Thyroid gland (tissue), 4 donors: ENCODE measurements at regions not wholly inside any gene's neighbourhood (a gene's known extent, or its start where the extent isn't known, plus 50 kb on each side); places are given as distances from the start of the nearest gene placed in this dataset.

ENCODE experiments used
- POLR2A ChIP-seq, 2 donors: fragments of 450-650 bp; IDR thresholded peaks; one replicate each; pipeline ENCODE4 v1.6.1; 2017; ENCODE audit warnings: antibody characterized with exemption in 2 of 2, mild to moderate bottlenecking in 2 of 2, moderate library complexity in 1 of 2
- TF ChIP-seq, protein P1 (sequence below), 6 experiments: fragments of 200-600 bp in 3 of 6; fragments of 450-650 bp in 3 of 6; sonication (generic) in 3 of 6; IDR thresholded peaks; one replicate each; pipeline ENCODE4 v1.5.1; 2016 to 2019; ENCODE audit warnings: antibody characterized with exemption in 6 of 6, mild to moderate bottlenecking in 2 of 6, inconsistent platforms in 1 of 6, moderate library complexity in 1 of 6

DNA sequence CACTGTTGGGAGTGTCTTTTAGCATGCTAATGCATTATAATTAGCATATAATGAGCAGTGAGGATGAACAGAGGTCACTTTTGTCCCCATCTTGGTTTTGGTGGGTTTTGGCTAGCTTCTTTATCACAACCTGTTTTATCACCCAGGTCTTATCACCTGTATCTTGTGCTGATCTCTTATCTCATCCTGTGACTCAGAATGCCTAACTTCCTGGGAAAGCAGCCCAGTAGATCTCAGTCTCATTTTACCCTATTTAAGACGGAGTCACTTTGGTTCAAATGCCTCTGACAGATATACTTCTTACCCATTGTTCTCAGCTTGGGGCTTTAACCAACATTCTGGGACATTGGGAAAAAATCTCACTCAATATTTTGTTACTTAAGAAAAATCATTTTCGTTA is 348.7 kb downstream of the PBX1 start:
- no peak for TF ChIP-seq POLR2A (IDR thresholded peaks at IDR 0.05)
- TF ChIP-seq, protein P1, sequence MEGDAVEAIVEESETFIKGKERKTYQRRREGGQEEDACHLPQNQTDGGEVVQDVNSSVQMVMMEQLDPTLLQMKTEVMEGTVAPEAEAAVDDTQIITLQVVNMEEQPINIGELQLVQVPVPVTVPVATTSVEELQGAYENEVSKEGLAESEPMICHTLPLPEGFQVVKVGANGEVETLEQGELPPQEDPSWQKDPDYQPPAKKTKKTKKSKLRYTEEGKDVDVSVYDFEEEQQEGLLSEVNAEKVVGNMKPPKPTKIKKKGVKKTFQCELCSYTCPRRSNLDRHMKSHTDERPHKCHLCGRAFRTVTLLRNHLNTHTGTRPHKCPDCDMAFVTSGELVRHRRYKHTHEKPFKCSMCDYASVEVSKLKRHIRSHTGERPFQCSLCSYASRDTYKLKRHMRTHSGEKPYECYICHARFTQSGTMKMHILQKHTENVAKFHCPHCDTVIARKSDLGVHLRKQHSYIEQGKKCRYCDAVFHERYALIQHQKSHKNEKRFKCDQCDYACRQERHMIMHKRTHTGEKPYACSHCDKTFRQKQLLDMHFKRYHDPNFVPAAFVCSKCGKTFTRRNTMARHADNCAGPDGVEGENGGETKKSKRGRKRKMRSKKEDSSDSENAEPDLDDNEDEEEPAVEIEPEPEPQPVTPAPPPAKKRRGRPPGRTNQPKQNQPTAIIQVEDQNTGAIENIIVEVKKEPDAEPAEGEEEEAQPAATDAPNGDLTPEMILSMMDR (IDR thresholded peaks at IDR 0.05) = no peak
